Kidney epithelial cell (primary cell): ENCODE measurements at regions not wholly inside any gene's neighbourhood (a gene's known extent, or its start where the extent isn't known, plus 50 kb on each side); places are given as distances from the start of the nearest gene placed in this dataset.

ENCODE experiments used
- DNase-seq: peaks from one replicate; pipeline ENCODE4 v3.0.0-alpha.2; 2010; ENCODE audit warnings: low read depth
- H3K27me3 ChIP-seq: 2 replicates; pipeline ENCODE4 v1.6.0; 2011; ENCODE audit warnings: low read length; ENCODE audit not compliant: control insufficient read depth, insufficient read depth
- H3K36me3 ChIP-seq: 2 replicates; pipeline ENCODE4 v1.5.1; 2011; ENCODE audit warnings: low read length; ENCODE audit not compliant: control insufficient read depth, insufficient read depth
- H3K4me3 ChIP-seq: 2 replicates; pipeline ENCODE4 v1.5.1; 2011; ENCODE audit warnings: low read depth, mild to moderate bottlenecking, control low read depth, low read length
- TF ChIP-seq, protein P1 (sequence below): IDR thresholded peaks from 2 replicates; pipeline ENCODE4 v1.5.1; 2011; ENCODE audit warnings: mild to moderate bottlenecking, moderate library complexity, low read length, control low read depth, inconsistent platforms; ENCODE audit not compliant: insufficient read depth, poor library complexity, severe bottlenecking

DNA sequence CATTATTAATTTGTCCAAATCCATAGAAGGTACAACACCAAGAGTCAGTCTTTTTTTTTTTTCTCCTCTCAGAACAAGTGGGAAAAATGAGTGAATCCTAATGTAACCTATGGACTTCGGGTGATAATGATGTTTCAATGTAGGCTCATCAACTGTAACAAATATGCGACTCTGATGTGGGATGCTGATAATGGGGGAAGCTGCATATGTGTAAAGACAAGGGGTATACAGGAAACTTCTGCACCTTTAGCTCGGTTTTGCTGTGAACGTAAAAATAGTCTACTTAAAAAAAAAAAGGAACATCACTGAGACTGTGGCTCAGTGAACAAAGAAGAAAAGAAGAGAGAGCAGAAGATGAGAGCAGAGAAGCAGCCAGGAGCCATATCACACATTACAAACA, 78.3 kb upstream of the ARHGAP32 start:
- TF ChIP-seq, protein P1, sequence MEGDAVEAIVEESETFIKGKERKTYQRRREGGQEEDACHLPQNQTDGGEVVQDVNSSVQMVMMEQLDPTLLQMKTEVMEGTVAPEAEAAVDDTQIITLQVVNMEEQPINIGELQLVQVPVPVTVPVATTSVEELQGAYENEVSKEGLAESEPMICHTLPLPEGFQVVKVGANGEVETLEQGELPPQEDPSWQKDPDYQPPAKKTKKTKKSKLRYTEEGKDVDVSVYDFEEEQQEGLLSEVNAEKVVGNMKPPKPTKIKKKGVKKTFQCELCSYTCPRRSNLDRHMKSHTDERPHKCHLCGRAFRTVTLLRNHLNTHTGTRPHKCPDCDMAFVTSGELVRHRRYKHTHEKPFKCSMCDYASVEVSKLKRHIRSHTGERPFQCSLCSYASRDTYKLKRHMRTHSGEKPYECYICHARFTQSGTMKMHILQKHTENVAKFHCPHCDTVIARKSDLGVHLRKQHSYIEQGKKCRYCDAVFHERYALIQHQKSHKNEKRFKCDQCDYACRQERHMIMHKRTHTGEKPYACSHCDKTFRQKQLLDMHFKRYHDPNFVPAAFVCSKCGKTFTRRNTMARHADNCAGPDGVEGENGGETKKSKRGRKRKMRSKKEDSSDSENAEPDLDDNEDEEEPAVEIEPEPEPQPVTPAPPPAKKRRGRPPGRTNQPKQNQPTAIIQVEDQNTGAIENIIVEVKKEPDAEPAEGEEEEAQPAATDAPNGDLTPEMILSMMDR = no peak
- Histone ChIP-seq H3K27me3 (no peaks in the 10 kb centered on the region), H3K36me3 (no peaks in the 10 kb centered on the region), H3K4me3 (no peak overlapping the region)
- no peak for DNase-seq

DNA sequence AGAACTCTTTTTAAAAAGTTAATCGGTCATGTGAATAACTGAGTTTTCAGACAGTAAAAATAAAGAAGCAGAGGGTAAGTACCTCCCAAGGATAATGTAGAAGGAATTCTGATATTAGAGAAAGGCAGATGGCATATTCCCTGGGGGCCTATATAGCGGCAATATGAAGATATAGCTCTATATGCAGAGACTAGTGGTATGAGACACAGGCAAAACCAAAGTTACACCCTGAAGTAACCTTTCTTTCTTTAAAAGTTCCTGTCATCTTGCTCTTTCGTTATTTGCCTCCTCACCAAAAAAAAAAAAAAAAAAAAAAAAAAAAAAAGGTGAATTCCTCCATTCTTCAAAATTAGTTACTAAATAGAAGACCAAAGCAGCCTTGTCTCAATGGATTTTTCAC, 76.2 kb upstream of the ARHGAP32 start:
- TF ChIP-seq, protein P1 = no peak
- Histone ChIP-seq H3K27me3 (no peaks in the 10 kb centered on the region), H3K36me3 (no peaks in the 10 kb centered on the region), H3K4me3 (no peak overlapping the region)
- no peak for DNase-seq

DNA sequence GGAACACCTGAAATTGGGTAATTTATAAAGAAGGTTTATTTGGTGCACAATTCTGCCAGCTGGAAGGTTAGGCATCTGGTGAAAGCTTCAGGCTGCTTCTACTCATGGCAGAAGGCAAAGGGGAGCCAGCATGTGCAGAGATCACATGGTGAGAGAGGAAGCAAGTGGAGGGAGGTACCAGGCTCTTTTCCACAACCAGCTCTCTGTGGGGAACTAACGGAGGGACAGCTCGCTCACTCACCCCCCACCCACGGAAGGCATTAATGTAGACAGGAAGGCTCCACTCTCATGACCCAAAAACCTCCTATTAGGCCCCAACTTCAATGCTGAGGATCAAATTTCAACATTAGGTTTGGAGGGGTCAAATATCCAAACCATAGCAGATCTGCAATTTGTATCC, 75.6 kb upstream of the ARHGAP32 start:
- H3K27me3 ChIP-seq = no peaks in the 10 kb centered on the region
- DNase-seq = no peak
- H3K4me3 ChIP-seq = no peak overlapping the region
- H3K36me3 ChIP-seq = no peaks in the 10 kb centered on the region
- TF ChIP-seq, protein P1 = no peak

DNA sequence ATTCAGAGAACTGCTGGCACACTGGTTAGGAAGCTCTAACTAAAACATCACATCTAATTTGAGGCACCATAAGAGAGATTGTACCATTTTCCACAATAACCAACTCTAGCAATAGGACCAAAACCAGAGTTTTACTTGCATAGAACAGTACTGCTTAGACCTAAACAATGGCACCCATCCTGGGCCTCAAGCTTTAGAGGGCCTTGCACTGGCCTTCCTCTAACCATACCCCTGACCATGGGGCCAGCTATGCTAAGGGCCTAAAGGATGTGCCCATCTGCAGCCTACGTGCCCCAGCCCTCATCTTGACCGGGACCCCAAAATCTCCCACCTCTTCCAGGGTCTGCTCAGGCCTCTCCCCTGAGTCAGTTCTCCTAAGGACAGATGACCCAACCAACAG, 74.4 kb upstream of the ARHGAP32 start:
- Histone ChIP-seq H3K4me3 (no peak overlapping the region), H3K36me3 (no peaks in the 10 kb centered on the region), H3K27me3 (no peaks in the 10 kb centered on the region)
- TF ChIP-seq, protein P1 = no peak
- no peak for DNase-seq

DNA sequence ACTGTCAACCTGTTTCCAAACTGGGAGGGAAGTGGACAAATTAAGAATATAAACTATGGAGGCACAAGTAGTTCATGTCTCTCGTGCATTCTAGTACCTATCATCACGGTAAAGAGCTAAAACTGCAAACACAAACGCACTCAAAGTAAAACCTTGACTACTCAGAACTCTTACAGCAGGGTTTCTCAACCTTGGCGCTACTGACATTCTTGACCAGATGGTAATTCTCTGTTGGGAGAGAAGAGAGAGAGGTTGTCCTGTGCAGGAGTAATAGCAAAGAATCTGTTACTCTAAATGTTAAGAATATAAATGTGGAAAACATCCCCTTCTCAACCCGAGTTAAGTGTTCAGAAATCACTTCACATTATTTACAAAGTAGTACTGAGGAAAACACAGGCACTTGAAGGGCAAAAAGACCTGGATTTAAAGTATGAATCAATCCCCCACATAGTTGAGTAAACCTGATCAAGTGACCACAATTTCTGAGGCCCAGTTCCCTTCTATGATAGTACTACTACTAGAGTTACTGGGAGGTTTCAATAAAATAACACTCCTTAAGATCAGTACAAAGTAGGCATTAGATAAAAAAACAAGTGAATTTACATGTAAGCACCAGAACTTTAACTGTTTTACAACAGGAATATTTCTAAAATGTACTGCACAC, 73.1 kb upstream of the ARHGAP32 start:
- H3K4me3 ChIP-seq = no peak overlapping the region

DNA sequence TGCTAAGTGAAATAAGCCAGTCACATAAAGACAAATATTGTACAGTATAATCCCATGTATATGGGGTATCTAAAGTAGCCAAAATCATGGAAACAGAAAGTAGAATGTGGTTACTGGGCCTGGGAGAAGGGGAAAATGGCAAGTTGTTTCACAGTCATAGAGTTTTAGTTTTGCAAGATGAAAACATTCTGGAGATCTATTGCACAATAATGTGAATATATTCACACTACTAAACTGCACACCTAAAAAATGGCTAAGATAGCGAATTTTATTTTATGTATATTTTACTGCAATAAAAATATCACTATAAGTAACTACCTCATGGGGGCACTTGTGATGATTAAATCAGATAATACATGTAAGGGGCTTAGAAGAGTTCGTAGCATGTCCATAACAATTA, 72.0 kb upstream of the ARHGAP32 start:
- TF ChIP-seq, protein P1 = no peak
- no peaks in the 10 kb centered on the region for H3K36me3 ChIP-seq
- DNase-seq = no peak
- no peaks in the 10 kb centered on the region for H3K27me3 ChIP-seq
- no peak overlapping the region for H3K4me3 ChIP-seq

More for the DNA sequence above, 73.1 kb upstream of the ARHGAP32 start:
- no peaks in the 10 kb centered on the region for H3K27me3 ChIP-seq
- DNase-seq = no peak
- TF ChIP-seq, protein P1 = no peak
- H3K36me3 ChIP-seq = no peaks in the 10 kb centered on the region
